Endothelial cell of umbilical vein (primary cell): ENCODE measurements at regions not wholly inside any gene's neighbourhood (a gene's known extent, or its start where the extent isn't known, plus 50 kb on each side); places are given as distances from the start of the nearest gene placed in this dataset.

Experiments used
- CTCF ChIP-seq, 2 donors: IDR thresholded peaks; 1 replicate in 1 of 2; 2 replicates in 1 of 2; pipeline ENCODE4 v1.5.1; 2011; ENCODE audit warnings: low read length in 2 of 2, mild to moderate bottlenecking in 2 of 2, moderate library complexity in 2 of 2, control low read depth in 1 of 2, inconsistent platforms in 1 of 2, low read depth in 1 of 2; ENCODE audit not compliant: insufficient read depth in 1 of 2; ENCODE audit errors: extremely low read depth in 1 of 2
- EZH2 ChIP-seq: IDR thresholded peaks from 2 replicates; pipeline ENCODE4 v1.6.1; 2012; ENCODE audit warnings: borderline replicate concordance, low read depth, mild to moderate bottlenecking, moderate library complexity, low read length, inconsistent platforms; ENCODE audit not compliant: severe bottlenecking
- FOS ChIP-seq: IDR thresholded peaks from 2 replicates; pipeline ENCODE4 v1.6.1; 2011; ENCODE audit warnings: mild to moderate bottlenecking, low read length, moderate library complexity, borderline replicate concordance; ENCODE audit not compliant: insufficient read depth
- JUN ChIP-seq: IDR thresholded peaks from 2 replicates; pipeline ENCODE4 v1.6.1; 2011; ENCODE audit warnings: borderline replicate concordance, low read depth; ENCODE audit not compliant: insufficient read length, insufficient read depth
- MAX ChIP-seq: IDR thresholded peaks from 2 replicates; pipeline ENCODE4 v1.6.1; 2011; ENCODE audit not compliant: insufficient read depth, insufficient read length
- MYC ChIP-seq: IDR thresholded peaks from one replicate; pipeline ENCODE4 v1.6.1; 2011; ENCODE audit warnings: mild to moderate bottlenecking, low read depth, low read length
- POLR2A ChIP-seq: IDR thresholded peaks from 2 replicates; pipeline ENCODE4 v1.6.1; 2012; ENCODE audit warnings: low read depth, mild to moderate bottlenecking, control low read depth, low read length
- POLR2AphosphoS5 ChIP-seq: IDR thresholded peaks from 2 replicates; pipeline ENCODE4 v1.6.1; 2012; ENCODE audit warnings: low read depth, mild to moderate bottlenecking, control low read depth, low read length, moderate library complexity; ENCODE audit not compliant: insufficient read depth

- no peak for TF ChIP-seq CTCF (IDR thresholded peaks at IDR 0.05; ENCODE audit: extremely low read depth in 1 of 2, insufficient read depth in 1 of 2, low read depth in 1 of 2, low read length in 2 of 2)
- no peak for TF ChIP-seq EZH2
- TF ChIP-seq POLR2A, result no peak
- no peak for TF ChIP-seq JUN
- no peak for TF ChIP-seq FOS
- no peak for TF ChIP-seq POLR2AphosphoS5
- no peak for TF ChIP-seq MYC
- TF ChIP-seq MAX, result no peak
Observed at GRCh38 chrX:28491322-28491721, 95.9 kb upstream of the IL1RAPL1 start.
